SK-N-MC (cell line): ENCODE measurements at regions not wholly inside any gene's neighbourhood (a gene's known extent, or its start where the extent isn't known, plus 50 kb on each side); places are given as distances from the start of the nearest gene placed in this dataset.

Experiments used
- DNase-seq: peaks from one replicate; pipeline ENCODE4 v3.0.0-alpha.2; 2011; ENCODE audit warnings: low read depth, low spot score
- H3K27ac ChIP-seq: fragments of 200-600 bp; sonication (generic); 2 replicates; pipeline ENCODE4 v1.5.1; 2016; ENCODE audit warnings: mixed run types
- H3K36me3 ChIP-seq: fragments of 200-600 bp; sonication (generic); 2 replicates; pipeline ENCODE4 v1.6.1; 2017; ENCODE audit warnings: antibody characterized with exemption, low read length, mixed read lengths; ENCODE audit not compliant: insufficient read depth
- H3K4me3 ChIP-seq: fragments of 200-600 bp; sonication (generic); 2 replicates; pipeline ENCODE4 v1.5.1; 2016
- H3K9ac ChIP-seq: fragments of 200-600 bp; sonication (generic); 2 replicates; pipeline ENCODE4 v1.8.0; 2017; ENCODE audit warnings: mixed run types, mixed read lengths; ENCODE audit not compliant: insufficient read length
- H3K9me3 ChIP-seq: fragments of 200-600 bp; sonication (generic); 2 replicates; pipeline ENCODE4 v1.6.1; 2017; ENCODE audit warnings: low read depth, mild to moderate bottlenecking, antibody characterized with exemption, low read length, moderate library complexity, mixed read lengths
- EZH2 ChIP-seq: fragments of 200-600 bp; sonication (generic); IDR thresholded peaks from one replicate; pipeline ENCODE4 v1.6.1; 2017; ENCODE audit warnings: antibody characterized with exemption
- FOXP2 ChIP-seq: optimal IDR thresholded peaks from 2 replicates; pipeline ENCODE3; 2011; ENCODE audit warnings: mild to moderate bottlenecking, moderate library complexity; ENCODE audit not compliant: insufficient read depth; ENCODE audit errors: extremely low read length, control extremely low read depth
- POLR2AphosphoS5 ChIP-seq: IDR thresholded peaks from 2 replicates; pipeline ENCODE4 v1.6.1; 2012; ENCODE audit warnings: mild to moderate bottlenecking, low read depth, low read length, borderline replicate concordance

DNA sequence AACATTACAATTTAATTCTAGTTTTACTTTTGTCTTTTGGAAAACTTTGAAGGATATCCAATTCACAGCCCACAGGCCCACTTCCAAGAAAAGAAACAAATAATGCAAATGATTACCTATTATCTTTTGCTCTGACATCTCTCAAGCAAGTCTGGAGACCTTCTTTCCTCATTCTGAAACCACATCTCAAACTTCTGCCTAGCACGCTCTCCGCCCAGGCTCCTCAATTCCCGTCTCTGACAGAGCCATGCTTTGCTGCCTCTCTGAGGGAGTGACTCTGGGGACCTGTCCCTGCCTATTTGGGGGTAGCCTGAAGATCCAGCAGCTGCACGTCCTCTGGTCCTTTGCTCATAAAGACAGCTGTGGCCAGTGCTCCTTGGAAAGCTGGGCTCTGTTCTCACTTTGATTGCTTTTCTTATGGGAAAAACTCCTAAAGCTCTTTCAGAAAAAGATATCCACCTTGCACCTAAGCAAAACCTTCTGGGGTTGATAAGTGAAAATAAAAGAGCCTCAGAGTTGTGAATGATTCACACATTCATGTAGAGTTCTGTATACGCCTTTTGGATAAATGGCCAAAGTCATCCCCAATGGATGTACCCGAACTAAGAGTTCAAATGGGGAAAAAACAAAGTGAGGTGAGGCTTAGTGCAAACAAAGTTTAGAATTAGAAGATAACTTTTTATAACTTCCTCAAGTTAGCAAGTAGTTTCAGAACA, 72.4 kb upstream of the TNIP3 start:
- H3K27ac ChIP-seq = no peak overlapping the region
- H3K4me3 ChIP-seq = no peak overlapping the region
- no peak for TF ChIP-seq POLR2AphosphoS5
- TF ChIP-seq FOXP2 = no peak
- no peak for TF ChIP-seq EZH2
- H3K36me3 ChIP-seq = no peaks in the 10 kb centered on the region
- H3K9ac ChIP-seq = no peak overlapping the region
- DNase-seq = no peak
- no peaks in the 10 kb centered on the region for H3K9me3 ChIP-seq

- Histone ChIP-seq H3K9me3 (no peaks in the 10 kb centered on the region), H3K36me3 (no peaks in the 10 kb centered on the region), H3K9ac (no peak overlapping the region), H3K27ac (no peak overlapping the region), H3K4me3 (no peak overlapping the region)
- TF ChIP-seq EZH2 (no peak), FOXP2 (no peak), POLR2AphosphoS5 (no peak)
- no peak for DNase-seq
These were observed 69.9 kb upstream of the TNIP3 start for GRCh38 chr4:121233982-121234381.

DNA sequence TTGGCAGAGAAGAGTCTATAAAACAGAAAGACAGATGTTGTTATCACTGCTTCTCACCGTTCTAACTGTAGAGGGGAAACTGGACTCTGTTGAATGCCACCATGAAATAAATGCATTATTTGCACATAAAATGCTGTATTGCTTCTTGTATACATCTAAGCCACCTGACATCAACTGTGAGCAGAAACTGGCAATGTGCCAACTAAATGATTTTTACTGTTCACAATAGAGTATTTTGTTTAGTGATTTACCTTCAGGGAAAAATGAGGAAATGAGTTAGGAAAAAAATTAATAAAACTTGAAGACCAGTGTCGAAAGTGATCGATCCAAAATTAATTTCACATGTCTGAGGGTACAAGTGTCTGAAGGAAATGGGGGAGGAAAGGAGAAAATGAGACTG, 65.9 kb upstream of the TNIP3 start:
- TF ChIP-seq POLR2AphosphoS5 (no peak), EZH2 (no peak), FOXP2 (no peak)
- Histone ChIP-seq H3K9me3 (no peaks in the 10 kb centered on the region), H3K4me3 (no peak overlapping the region), H3K36me3 (no peaks in the 10 kb centered on the region), H3K27ac (no peak overlapping the region), H3K9ac (no peak overlapping the region)
- no peak for DNase-seq

DNA sequence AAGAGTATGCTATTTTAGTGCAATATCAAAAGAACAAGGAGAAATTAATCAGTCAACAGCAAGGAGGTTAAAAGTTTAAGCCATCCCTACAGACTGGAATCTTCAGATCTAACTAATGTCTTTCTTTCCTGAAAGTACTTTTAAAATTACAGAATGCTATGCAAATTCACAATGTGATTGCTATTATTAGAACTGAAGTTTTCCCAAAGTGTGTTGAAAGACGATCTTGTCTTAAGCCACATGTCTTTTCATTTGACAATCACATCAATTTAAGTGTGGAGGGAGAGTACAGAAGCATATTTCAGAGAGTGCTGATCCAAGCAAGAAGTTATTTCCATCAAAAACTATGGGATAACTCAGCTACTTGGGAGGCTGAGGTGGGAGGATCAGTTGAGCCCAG, 64.7 kb upstream of the TNIP3 start:
- no peak for TF ChIP-seq EZH2
- no peak for TF ChIP-seq FOXP2
- TF ChIP-seq POLR2AphosphoS5 = no peak
- H3K27ac ChIP-seq = no peak overlapping the region
- no peak overlapping the region for H3K9ac ChIP-seq
- H3K9me3 ChIP-seq = no peaks in the 10 kb centered on the region
- no peak for DNase-seq
- H3K4me3 ChIP-seq = no peak overlapping the region
- no peaks in the 10 kb centered on the region for H3K36me3 ChIP-seq

DNA sequence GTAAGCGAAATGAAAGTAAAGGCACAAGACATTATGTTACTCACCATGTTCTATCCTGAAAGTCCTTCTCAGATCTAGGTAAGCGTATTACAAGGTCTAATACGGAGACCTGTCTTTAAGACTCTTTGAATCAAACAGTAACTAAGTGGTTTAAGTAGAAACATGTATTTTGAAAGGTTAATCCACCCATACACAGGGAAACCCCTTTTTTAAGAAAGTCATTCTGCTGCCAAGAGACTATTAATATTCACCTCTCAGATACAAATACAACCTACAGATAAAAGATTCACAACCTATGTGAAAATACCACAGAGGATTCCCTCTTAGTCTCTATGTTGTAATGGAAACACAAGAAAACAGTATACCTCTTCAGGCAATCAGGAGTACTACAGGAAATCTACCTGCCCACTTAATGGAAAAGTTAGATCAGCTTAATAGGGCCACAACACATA, 63.2 kb upstream of the TNIP3 start:
- DNase-seq = no peak
- no peak overlapping the region for H3K9ac ChIP-seq

GRCh38 chr4:121226362-121226761, 62.2 kb upstream of the TNIP3 start:
- Histone ChIP-seq H3K36me3 (no peaks in the 10 kb centered on the region), H3K9me3 (no peaks in the 10 kb centered on the region)
- peak; percentile 60 for DNase-seq

More for the DNA sequence above, 63.2 kb upstream of the TNIP3 start:
- H3K27ac ChIP-seq = no peak overlapping the region
- no peaks in the 10 kb centered on the region for H3K36me3 ChIP-seq
- H3K4me3 ChIP-seq = peak overlapping the region; percentile 34; the same call in 1 of the 2 replicates
- no peaks in the 10 kb centered on the region for H3K9me3 ChIP-seq
- TF ChIP-seq EZH2 (no peak), POLR2AphosphoS5 (no peak)

DNA sequence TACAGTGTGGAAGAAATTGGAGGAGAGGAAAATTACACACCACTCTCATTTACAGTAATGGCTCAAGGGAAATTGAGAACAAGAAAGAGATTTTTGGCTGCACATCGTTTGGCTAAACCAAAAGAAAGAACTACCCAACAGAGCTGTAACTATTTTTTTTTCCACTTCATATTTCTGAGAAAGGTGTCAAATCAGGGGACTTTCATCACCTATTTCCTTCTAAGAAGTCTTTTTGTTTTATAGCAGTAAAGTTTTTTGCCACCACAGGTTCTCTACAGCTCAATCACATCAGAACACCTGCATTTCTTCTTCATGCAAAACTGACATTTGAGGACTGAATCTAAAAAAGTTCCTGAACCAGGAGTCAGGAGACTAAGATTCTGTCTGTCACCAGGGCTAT, 57.5 kb upstream of the TNIP3 start:
- Histone ChIP-seq H3K9me3 (no peaks in the 10 kb centered on the region), H3K4me3 (no peak overlapping the region), H3K36me3 (no peaks in the 10 kb centered on the region), H3K27ac (no peak overlapping the region), H3K9ac (no peak overlapping the region)
- no peak for DNase-seq
- TF ChIP-seq FOXP2 = no peak
- TF ChIP-seq POLR2AphosphoS5 = no peak
- TF ChIP-seq EZH2 = no peak

More at GRCh38 chr4:121226362-121226761, 62.2 kb upstream of the TNIP3 start:
- peak overlapping the region; percentile 38; the same call in 1 of the 2 replicates for H3K27ac ChIP-seq
- no peak overlapping the region for H3K9ac ChIP-seq
- no peak for TF ChIP-seq EZH2
- TF ChIP-seq FOXP2 = no peak
- no peak for TF ChIP-seq POLR2AphosphoS5
- H3K4me3 ChIP-seq = peak overlapping the region; percentile 46

- no peak for TF ChIP-seq FOXP2
- no peak for TF ChIP-seq POLR2AphosphoS5
- no peak for TF ChIP-seq EZH2
- no peaks in the 10 kb centered on the region for H3K9me3 ChIP-seq
- H3K9ac ChIP-seq = no peak overlapping the region
- no peak overlapping the region for H3K27ac ChIP-seq
- no peak for DNase-seq
- H3K4me3 ChIP-seq = 0 out of 2 replicates have a peak overlapping the region, but pooled peaks have one; percentile 16
- H3K36me3 ChIP-seq = no peaks in the 10 kb centered on the region
These were observed 57.1 kb upstream of the TNIP3 start for GRCh38 chr4:121221201-121221600.

DNA sequence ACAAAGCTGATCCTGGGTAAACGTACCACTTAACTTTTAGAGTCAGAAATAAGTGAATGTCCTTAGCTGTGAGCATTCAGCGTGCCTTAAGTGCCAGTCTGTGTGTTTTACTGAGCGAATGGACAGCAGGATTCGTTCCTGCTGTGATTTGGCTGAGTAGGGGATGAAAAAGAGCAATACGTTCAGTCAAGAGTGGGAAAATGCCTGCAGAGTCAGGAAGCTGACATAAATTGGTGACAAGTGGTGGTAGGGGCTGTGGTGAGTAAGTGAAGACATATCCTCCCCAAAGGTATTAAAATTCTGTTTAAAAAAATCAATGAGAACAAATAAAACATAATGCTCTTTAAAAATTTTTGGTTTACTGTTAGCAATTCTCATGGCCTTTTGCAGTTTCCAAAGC, 56.6 kb upstream of the TNIP3 start:
- DNase-seq = no peak
- Histone ChIP-seq H3K9me3 (no peaks in the 10 kb centered on the region), H3K9ac (no peak overlapping the region), H3K36me3 (no peaks in the 10 kb centered on the region), H3K27ac (no peak overlapping the region), H3K4me3 (0 out of 2 replicates have a peak overlapping the region, but pooled peaks have one; percentile 16)
- no peak; the same call in 1 of the 2 replicates for TF ChIP-seq POLR2AphosphoS5
- TF ChIP-seq FOXP2 = no peak
- no peak for TF ChIP-seq EZH2
